ENCODE measurements at regions not wholly inside any gene's neighbourhood (a gene's known extent, or its start where the extent isn't known, plus 50 kb on each side); places are given as distances from the start of the nearest gene placed in this dataset.

GRCh38 chr4:18278244-18278643 is 256.7 kb upstream of the LCORL start:
- no peak for DNase-seq
- Histone ChIP-seq H3K4me1 (no peaks in the 10 kb centered on the region), H3K36me3 (no peaks in the 10 kb centered on the region), H3K9me3 (no peaks in the 10 kb centered on the region), H3K4me3 (no peak overlapping the region), H3K27ac (no peak overlapping the region), H3K27me3 (no peaks in the 10 kb centered on the region)
- no peak for TF ChIP-seq CTCF (IDR thresholded peaks at IDR 0.05)
- TF ChIP-seq POLR2A (IDR thresholded peaks at IDR 0.05): no peak
- WGBS, 2 donors: 72 to 76% methylated on average over 4 of the region's 4 CpGs
- intact Hi-C loops (cut with DNase I): no loop called here

DNA sequence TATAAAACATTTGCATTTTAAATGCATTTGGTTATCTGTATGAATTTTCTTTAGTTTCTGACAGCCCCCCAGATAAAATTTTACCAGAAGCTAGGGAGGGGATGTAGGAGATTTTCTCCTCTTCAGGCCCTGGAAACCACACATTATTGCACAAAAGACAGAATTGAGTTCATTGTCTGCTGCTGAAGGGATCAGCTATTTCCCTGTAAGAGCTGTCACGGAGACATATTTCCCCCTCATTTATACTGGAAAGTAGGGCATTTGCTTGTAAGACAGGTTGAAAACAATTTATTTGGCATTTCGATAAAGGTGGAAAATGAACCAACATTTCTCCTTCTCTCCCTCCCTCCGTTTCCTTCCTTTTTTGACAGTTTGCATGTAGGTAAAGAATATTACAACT is 241.3 kb upstream of the LCORL start:
- Histone ChIP-seq H3K4me3 (no peak overlapping the region), H3K36me3 (no peaks in the 10 kb centered on the region), H3K27ac (no peak overlapping the region), H3K4me1 (no peaks in the 10 kb centered on the region), H3K27me3 (no peaks in the 10 kb centered on the region), H3K9me3 (no peaks in the 10 kb centered on the region)
- intact Hi-C loops (cut with DNase I): no loop called here
- DNase-seq: no peak
- TF ChIP-seq CTCF (IDR thresholded peaks at IDR 0.05) (no peak), POLR2A (IDR thresholded peaks at IDR 0.05) (no peak)
- 74 to 75% methylated on average over 3 of the region's 3 CpGs for WGBS, 2 donors

- H3K36me3 ChIP-seq: no peaks in the 10 kb centered on the region
- DNase-seq: no peak
- no peaks in the 10 kb centered on the region for H3K9me3 ChIP-seq
- WGBS, 2 donors: 28 to 60% methylated on average over 1 of the region's 1 CpG
- H3K27me3 ChIP-seq: no peaks in the 10 kb centered on the region
- TF ChIP-seq POLR2A (IDR thresholded peaks at IDR 0.05) (no peak), CTCF (IDR thresholded peaks at IDR 0.05) (no peak)
- intact Hi-C loops (cut with DNase I): no loop called here
- peaks cover 0 to 6% (median 0%) of the 10 kb centered on the region in 3 donors for H3K4me1 ChIP-seq
- no peak overlapping the region for H3K4me3 ChIP-seq
- no peak overlapping the region for H3K27ac ChIP-seq
Measured at GRCh38 chr4:18252052-18252451, 230.5 kb upstream of the LCORL start.

DNA sequence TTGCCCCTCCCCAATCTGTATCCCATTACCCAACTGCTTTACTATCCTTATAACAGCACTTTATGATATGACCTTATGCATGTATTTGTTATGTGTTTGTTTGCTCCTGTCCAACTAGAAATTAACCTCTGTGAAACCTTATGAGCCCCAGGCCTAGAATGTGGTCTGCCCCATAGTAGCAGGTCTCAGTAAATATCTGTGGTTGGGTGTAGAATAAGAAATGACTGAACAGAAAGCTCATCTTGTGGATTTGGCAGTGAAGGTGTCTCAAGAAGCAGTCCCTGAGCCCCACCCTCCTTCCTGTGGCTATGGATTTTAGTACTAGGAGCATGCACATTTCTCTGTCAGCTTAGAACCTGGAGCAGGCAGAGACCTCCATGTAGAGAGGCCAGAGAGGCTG is 229.0 kb upstream of the LCORL start:
- intact Hi-C loops (cut with DNase I): no loop called here
- Histone ChIP-seq H3K9me3 (no peaks in the 10 kb centered on the region), H3K36me3 (no peaks in the 10 kb centered on the region), H3K27ac (no peak overlapping the region), H3K27me3 (no peaks in the 10 kb centered on the region), H3K4me3 (no peak overlapping the region), H3K4me1 (peaks cover 0 to 6% (median 0%) of the 10 kb centered on the region in 3 donors)
- DNase-seq: no peak
- TF ChIP-seq CTCF (IDR thresholded peaks at IDR 0.05): no peak
- TF ChIP-seq POLR2A (IDR thresholded peaks at IDR 0.05): no peak

DNA sequence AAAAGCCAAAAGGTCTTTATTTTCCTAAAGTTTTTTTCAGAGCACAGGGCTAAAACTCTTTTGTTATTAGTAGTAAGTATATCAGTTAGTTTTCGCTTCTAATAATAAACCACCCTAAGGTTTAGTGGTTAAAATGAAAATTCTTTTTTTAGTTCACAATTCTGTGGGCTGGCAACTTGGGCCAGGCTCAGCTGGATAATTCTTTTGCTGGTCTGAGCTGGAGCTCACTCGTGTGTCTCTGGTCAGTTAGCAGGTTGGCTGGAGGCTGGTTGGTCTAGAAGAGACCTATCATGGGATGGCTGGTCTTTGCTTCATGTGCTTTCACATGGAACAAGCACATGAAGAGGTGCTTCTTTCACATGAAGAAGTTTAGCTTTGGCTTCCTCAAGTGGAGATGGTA is 227.1 kb upstream of the LCORL start:
- intact Hi-C loops (cut with DNase I): no loop called here
- 87 to 91% methylated on average over 2 of the region's 2 CpGs for WGBS, 2 donors
- DNase-seq: no peak

More for the DNA sequence above, 227.1 kb upstream of the LCORL start:
- H3K4me3 ChIP-seq: no peak overlapping the region
- H3K36me3 ChIP-seq: no peaks in the 10 kb centered on the region
- no peak for TF ChIP-seq POLR2A (IDR thresholded peaks at IDR 0.05)
- TF ChIP-seq CTCF (IDR thresholded peaks at IDR 0.05): no peak
- no peak overlapping the region for H3K27ac ChIP-seq
- no peaks in the 10 kb centered on the region for H3K9me3 ChIP-seq
- no peaks in the 10 kb centered on the region for H3K27me3 ChIP-seq
- H3K4me1 ChIP-seq: peaks cover 0 to 6% (median 0%) of the 10 kb centered on the region in 3 donors

Measured in esophagus squamous epithelium (tissue), 5 donors.